Right lung (tissue), 2 donors: ENCODE measurements at regions not wholly inside any gene's neighbourhood (a gene's known extent, or its start where the extent isn't known, plus 50 kb on each side); places are given as distances from the start of the nearest gene placed in this dataset.

Experiments used
- DNase-seq, 2 donors: peaks; one replicate each; pipeline ENCODE4 v3.0.0-alpha.2; 2013

DNA sequence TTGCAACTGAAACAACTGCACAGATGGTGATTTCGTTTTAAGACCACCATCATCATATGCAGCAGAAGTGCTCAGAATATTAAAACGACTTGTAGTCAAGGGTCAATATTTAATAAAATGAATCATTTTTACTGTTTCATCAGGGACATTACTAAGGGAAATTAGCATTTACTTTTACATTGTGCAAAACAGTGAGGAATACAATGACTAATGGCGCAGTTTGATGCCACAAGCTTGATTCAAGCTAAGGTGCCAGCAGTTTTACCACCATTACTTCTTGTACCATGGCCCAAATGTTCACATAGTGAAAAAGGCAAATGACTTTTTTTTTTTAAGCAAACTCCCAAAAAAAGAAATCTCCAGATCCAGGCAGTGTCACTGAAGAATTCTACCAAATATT is 277.4 kb upstream of the CHRNA7 start:
- DNase-seq, result no peak

DNA sequence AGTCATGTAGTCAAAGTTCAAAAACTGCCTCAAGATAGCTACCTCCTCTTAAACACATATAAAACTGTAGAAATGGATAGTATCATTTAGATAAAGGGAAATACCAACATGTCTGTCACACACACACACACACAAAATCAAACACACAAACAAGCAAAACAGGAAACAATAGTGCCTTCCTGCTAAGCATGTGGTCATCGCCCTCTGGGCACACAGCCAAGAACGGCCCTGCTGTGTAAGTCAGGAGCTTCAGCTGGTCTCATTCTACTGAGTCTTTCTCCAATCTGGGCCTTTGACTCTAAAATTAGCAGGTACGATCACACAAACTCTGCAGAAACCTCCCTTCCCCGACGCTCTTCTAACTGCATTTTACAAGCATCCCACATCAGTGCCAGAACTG is 272.2 kb upstream of the CHRNA7 start:
- peak; percentile 19 to 30 for DNase-seq

DNA sequence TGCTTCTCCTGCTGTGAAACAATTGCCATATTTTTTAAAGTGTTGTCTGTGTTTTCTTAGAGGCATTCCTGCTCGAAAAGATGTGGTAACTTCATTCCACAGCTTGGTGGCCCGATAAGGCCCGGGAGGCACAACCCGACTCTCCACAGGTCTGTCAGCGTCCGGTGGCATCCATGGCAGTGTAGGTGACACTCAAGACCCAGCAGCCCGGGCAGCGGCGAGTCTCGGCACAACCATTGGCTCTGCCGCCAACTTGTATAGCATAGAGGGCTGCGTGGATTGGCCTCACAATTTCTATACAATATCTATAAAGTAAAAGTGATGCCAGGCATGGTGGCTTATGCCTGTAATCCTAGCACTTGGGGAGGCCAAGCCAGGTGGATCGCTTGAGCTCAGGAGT is 262.3 kb upstream of the CHRNA7 start:
- no peak for DNase-seq

DNA sequence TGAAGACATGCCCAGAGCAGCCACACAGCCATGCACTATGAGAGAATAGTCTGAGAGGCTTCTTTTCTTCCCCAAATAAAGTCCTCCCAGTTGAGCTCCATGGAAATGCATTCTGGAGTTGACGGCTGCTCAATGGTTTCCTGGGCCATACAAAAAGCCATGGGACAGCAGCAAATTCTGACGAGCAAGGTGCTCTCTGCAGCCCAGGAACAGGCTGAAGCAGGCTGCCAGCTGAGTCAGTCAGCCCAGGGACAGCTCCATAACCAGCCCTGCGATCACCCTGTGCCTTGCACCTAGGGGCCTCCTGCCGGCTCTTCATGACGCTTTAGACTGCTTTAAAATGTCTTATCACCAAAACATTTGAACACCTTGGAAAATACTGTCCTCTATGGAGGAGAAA is 256.3 kb upstream of the CHRNA7 start:
- no peak for DNase-seq

DNA sequence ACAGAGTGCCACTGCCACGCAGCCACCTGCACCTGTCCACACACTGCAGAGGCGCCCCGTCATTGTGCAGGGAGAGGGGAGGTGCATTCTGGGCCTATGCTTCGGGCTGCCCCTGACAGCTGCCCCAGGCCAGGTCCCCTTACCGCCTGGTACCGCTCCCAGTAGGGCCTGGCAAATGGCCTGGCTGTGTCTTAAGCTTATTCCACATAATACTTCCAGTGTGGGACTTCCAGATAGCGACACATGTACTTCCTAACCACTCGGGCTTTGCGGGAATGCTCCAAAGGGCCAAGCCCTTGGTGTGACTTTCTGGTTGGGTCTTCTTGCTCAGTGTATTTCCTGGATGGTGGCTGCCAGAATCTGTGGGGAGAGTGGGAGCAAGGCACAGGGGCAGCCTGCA is 254.3 kb upstream of the CHRNA7 start:
- DNase-seq, result no peak

DNA sequence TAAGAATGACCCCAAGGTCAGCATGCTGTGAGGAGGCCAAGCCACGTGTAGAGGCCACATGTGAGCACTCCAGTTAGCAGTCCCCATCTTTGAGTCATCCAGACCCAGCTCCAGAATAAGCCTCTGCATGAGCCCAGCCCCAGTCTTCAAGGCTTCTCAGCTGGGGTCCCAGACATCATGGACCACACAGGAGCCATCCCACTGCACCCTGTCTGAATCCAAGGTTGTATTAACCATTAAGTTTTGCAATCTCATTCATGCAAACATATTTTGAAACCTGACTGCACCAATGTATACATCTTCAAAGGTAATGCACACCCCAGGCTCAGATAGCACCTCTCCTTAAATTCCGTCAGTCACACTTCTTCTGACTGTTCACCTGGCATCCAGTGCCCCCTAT is 249.1 kb upstream of the CHRNA7 start:
- DNase-seq, result no peak

DNA sequence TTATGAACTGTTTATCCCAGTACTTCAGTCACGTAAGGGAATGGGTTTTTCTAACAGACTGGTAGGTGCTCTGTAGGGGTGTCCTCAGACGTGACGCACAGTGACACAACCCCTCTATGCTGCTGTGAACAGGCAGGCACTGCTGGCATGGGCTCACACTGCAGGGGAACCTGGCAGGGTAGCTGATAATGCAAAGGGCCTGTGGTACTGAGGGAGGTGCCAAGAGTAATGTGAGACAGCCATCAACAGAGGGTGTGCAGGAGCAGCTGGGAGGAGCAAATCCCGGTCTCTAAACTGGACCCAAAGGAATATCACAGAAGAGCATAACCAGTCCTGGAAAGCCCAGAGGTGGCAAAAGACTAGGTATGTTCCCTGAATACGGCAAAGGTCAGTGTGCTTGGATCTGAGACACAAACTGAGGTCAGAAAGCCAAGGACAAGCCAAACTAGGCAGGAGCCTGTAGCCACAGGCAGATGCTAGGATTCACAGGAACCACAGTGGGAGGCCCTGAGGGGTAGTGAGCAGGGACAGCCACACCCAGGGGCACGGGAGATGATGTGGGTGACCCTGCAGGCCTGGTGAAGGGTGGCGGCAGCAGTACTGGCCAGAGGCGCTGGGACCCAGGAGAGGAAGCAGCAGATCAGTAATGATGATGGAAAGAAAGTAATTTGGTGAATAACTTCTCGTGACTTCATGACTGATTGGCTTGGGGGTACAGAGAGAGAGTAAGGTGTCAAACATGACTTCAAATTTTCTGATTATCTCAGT is 248.1 kb upstream of the CHRNA7 start:
- no peak for DNase-seq

DNA sequence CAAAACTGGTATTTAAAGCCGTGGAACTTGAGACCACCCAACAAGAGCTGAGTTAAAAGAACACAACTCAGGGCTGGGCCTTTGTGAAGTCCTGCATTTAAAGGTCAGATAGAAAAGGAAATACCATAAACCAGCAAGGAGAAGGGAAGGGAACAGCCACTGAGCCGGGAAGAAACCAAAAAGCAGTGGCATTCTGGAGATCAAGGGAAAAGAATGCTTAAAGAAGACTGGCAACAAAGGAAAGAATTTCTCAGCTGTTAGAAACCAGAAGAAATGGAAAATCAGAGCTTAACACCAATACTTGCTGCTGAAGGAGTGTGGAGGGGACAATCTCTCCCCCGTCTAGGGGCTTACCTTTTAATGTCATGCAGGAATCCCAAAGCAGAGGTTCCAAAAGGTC is 247.4 kb upstream of the CHRNA7 start:
- DNase-seq, result no peak

DNA sequence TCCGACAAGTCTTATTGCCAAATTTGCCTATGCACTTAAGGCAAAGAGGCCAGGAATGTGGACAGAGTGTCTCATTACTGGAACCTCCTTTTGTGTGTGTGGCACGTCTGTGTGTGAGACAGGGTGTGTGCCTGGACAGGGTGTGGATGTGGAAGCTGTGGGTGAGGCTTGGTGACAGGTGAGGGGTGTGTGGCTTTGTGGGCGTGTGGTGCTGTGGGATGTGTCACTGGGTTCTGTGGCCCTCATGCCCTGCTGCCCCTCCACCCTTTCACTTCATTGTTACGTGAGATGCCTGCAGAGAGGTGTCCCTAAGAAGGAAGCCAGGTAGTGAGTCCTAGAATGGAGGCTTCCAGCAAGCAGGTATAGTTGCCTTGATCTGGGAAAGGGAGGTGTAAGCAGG is 244.0 kb upstream of the CHRNA7 start:
- DNase-seq, result no peak

DNA sequence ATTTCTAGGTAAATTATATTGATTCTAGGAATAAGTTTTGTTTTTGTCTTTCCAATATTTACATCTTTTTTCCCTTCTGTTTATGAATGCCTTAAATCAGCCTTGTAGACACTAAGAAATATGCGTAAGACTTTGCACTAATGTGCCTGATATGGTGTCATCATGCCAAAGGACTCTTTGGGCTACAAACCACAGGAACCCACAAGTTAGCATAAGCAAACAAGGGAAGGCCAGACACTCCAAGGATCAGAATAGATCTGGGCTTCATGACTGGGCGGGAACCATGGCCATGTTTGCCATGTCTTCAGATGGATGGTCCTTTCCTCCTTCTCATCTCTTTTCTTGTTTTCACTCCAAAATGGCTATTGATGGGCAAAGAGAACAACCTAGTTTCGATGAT is 242.2 kb upstream of the CHRNA7 start:
- DNase-seq, result no peak

DNA sequence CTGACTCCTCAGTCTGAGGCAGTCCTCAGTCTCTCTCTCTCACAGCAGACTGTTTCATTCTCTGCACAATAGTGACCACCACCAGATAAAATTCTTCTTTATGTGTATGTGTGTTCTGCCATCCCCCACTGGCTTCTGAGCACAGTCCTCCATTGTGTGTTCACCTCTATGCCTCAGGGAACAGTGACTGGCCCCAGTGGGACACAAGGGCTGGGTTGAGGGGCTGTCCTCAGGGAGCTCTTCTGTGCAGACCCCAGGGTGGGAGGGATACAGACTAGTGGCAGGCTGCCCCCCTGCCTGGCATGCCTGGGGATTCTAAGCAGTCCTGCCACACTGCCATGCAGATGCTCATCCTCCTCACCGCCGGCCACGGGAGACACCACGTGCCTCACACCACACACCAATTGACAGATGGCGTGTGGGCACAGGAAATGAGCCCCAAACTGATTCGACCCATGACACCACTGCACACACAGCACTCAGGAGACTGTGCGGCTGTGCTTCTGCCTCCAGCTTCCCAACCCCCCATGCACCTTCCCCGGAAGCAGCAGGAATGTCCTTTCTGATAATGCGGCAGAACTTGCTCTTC is 237.6 kb upstream of the CHRNA7 start:
- no peak for DNase-seq

DNA sequence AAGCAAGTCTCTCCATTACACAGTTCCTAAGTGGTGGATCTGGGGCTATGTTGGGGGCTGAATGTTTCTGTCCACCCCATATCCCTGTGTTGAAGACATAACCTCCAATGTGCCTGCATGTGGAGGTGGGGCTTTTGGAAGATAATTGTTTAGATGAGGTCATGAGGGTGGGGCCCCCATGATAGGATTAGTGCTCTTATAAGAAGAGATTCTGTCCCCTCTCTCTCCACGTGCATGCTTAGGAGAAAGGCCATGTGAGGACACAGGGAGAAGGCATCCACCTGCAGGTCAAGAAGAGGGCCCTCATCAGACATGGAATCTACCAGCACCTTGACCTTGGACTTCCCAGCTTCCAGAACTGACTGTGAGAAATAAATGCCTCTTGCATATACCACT is 231.0 kb upstream of the CHRNA7 start:
- no peak for DNase-seq

DNA sequence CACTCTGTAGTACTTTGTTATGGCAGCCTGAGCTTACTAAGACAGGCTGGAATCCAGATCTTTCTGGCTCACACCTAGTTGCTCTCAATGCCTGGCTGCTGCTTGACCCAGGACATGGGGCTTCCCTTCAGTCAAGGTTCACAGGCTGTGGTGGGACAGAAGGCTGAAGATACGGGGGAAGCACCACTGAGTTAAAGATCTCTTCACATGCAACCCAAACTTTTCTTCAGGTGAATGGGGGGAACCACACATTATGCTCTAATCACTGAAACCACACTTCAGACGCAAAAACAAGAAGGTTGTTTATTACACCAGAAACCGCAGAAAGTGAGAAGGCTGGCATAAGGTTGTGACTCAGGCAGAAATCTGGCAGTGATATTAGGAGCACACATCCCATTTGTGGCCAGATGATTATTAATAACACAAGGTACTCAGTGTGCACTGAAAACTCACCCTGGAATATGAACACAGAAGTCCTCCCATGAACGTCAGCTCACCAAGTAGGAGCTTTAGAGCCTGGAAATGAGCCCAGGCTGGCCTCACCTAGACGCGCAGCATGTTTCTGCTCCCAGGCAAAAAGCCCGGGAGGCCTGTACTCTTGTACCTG is 230.5 kb upstream of the CHRNA7 start:
- no peak for DNase-seq

DNA sequence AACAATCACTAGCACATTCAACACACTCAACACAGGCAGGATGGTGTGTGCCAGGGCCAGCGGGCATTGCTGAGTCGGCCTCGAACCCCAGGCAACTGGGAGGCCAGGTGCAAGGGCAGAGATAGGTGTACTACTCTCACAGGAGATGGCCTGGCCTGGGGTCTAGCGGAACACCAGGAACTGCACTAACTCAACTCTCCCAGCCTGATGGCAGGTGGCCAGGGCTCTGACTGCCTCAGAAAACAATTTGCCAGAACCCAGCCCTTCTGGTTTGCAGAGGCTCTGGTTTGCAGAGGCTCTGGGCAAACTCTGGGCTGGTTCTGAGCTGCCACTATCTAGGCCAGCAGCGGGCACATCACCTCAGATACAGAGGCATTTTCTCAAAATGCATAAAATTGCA is 229.2 kb upstream of the CHRNA7 start:
- peak in 1 of 2 donors; percentile 2 for DNase-seq

DNA sequence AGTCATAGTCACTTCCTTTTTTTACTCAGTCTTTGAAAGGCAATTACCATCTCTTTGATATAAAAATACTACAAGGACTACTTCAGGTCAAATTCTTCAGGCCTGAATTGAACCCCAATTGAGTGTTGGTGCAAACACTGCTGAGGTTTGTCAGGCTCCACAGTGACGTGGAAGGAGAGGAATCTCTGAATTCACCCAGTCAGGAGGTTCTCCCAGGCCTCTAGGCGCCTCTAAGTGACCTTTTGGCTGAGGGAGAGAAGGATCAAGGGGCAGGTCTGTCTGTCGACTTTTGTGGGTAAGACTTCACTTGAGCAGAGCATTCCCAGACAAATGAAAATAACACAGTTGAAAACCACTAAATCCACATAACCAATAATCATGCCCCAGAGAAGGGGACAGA is 227.6 kb upstream of the CHRNA7 start:
- peak in 1 of 2 donors; percentile 0 for DNase-seq

DNA sequence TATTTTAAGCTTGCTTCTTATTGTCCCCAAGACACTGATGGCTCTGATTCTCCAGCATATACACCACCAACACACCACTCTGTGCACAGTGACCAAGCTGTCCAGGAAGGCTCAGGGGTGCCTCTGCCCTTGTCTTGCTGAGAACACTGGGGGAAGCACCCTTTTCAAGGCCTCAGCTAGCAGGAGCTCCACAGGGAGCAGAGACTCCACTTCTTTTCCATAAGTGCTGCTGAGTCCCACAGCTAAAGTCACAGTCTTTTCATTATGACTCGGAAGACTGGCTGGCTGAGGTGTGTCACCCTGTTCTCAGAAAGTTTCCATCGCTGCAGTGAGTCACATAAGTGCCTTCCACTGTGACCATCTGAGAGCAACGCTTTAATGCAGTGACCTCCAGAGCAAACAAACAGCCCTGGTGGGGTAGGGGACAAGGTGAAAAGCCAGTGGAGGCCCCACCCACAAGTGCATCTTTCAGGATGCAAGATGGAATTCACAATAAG is 226.9 kb upstream of the CHRNA7 start:
- DNase-seq, result no peak

DNA sequence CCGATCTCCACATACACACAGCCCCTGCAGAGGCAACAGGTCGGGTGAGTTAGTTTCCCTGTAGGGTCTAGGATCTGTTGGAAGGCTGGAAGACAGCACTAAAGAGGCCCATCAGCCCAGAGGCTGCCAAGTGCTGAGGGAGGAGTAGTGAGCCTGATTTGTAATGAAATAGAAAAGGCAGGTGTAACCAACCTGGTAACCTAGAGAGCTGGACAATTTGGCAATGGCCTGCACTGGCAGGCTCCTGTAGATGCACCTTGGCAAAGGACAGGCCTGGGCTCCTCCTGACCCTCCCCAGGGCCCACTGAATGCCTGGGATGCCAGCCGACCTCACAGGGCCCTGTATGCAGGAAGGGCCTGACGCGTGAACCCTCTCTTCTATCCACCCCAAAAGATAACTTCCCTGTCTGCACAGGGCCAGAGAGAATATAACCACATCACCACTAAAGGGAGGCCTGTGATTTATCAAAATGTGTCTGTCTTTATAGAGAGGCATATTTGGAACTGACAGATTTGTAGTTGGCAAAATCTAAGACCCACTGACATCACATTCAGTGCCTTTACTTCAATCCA is 225.1 kb upstream of the CHRNA7 start:
- DNase-seq, result no peak

DNA sequence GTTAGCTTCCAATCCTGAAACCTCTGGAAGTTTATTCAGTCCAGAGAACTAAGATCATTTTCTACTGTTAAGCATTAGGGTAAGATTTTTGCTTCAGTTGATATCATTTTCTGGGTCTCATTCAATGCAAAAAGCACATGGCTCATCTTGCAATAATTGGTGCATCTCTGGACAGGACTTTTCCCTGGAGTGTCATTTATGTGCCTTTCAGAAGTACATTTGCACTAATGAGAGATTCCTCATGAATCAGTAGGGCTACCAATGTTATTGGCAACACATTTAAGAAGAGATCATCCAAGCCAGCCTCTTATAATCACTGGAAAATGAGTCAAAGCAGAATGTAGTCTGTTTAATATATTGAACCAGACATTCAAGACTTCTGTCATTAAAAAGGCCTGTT is 224.2 kb upstream of the CHRNA7 start:
- no peak for DNase-seq

DNA sequence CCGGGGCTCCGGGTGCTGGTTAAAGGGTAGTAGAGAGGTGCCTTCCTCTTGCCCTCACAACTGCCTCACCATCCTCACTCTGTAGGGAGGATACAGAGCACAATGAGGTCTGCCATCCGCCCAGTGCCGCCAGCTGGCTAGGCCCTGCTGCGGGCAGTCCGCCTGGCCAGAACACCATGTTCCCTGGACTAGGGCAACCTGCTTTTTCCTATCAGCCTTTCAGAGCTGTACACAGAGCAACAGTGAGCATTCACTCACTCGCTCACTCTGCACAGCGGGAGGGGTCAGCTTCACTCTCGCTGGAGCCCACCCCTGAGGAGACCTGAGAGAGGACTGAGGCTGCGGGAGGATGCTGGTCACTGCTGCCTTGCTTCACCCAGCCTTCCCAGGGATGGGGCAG is 218.7 kb upstream of the CHRNA7 start:
- DNase-seq, result no peak

DNA sequence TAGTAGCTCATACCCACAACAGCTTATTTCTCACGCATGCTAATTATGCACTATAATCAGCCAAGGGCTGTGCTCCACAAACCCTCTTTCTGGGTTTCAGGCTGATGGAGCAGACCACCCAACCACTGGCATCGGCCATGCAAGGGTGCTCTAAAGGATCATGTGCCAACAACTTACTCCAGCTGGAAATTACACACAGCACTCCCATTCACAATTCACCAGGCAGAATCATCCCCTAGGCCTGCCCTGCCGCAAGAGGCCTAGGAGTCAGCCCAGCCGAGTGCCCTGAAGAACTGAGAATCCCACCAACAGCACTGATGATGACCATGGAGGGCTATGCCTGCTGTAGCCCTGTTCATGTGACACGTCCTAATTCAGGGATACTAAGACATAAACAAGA is 216.2 kb upstream of the CHRNA7 start:
- DNase-seq, result no peak

DNA sequence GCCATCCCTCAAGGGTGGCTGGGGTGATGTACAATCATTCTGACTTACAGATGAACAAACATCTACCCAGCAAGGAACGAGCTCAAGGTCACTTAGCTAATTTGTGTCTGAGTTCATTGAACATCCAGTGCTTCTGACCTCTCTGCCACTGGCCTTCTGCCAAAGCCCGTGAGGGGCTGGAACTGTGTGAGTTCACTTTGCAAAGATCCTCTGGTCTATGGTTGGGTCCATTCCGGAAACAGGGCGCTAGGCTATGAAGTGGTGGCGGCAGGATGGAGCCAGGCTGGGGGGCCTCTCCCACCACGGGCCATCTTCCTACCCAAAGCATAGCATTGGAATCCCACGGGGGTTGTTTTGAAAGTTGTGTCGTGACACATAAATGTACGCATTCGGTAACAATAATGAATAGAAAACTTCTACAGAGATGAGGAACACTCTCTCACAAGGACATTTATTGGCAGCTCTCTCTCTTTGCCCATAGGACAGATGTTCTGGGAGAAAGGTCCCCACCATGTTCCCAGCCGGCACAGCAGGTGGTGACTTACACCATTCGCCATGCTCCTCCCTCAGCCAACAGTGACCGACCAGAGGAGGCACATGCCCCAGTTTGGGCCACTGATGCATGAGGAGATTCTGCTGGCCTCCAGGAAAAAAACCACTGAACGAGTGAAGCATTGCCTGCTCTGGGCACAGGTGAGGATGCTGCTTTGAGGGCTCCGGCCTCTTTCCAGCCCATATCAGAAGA is 214.7 kb upstream of the CHRNA7 start:
- DNase-seq, result no peak

DNA sequence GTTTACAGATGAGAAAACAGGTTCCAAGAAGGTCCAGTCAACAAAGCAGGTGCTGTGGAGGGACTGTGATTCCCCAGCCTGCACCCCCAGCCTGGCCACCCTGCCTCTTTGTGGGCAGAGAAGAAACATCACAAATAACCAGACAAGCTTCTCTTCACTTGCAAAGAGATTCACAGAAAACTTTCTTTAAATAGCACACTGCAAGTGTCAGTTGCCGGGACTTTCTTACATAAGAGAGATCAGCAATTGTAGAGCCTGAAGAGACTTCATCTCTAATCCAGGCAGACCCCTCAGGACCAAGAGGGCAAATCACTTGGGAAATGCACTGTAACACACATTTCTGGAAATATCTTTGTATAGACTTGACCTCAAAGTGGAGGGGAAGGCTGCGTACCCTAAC is 207.9 kb upstream of the CHRNA7 start:
- DNase-seq, result no peak
